ENCODE measurements at regions not wholly inside any gene's neighbourhood (a gene's known extent, or its start where the extent isn't known, plus 50 kb on each side); places are given as distances from the start of the nearest gene placed in this dataset.
A peak's percentile ranks its signal among the peaks of the same experiment; 100 is the strongest.

- Mint-ChIP-seq H3K4me1 (no peaks in the 10 kb centered on the region), H3K27ac (peak overlapping the region in 1 of 3 experiments; percentile 49; a peak in 1 of 7 replicates), H3K4me3 (no peak overlapping the region), H3K9me3 (peaks cover 16 to 17% of the 10 kb centered on the region in 2 experiments), H3K36me3 (ENCODE audit: insufficient read depth in 1 of 3, low read depth in 3 of 3) (peaks cover 2 to 12% (median 7%) of the 10 kb centered on the region in 3 experiments; a peak in 6 of 7 replicates), H3K27me3 (ENCODE audit: low read depth) (peaks cover 3% of the 10 kb centered on the region)
- Histone ChIP-seq H3K18ac (ENCODE audit: insufficient read length, low read depth, low read length) (no peak overlapping the region), H2BK12ac (ENCODE audit: insufficient read length, low read depth, low read length) (no peak overlapping the region), H3K56ac (ENCODE audit: insufficient read length, low read depth, low read length) (no peak overlapping the region), H4K20me1 (ENCODE audit: control insufficient read depth, insufficient read depth, insufficient read length) (no peaks in the 10 kb centered on the region), H3K27me3 (ENCODE audit: insufficient read depth, low read length) (no peaks in the 10 kb centered on the region), H3K4ac (ENCODE audit: low read depth, low read length) (no peak overlapping the region), H3K4me1 (ENCODE audit: insufficient read depth, low read length) (no peaks in the 10 kb centered on the region), H3K23ac (ENCODE audit: insufficient read length, low read depth, low read length) (no peak overlapping the region), H3K4me2 (ENCODE audit: insufficient read depth, insufficient read length, low read length) (no peak overlapping the region), H2BK5ac (ENCODE audit: insufficient read length, low read length) (no peak overlapping the region), H2BK120ac (ENCODE audit: low read depth, low read length, poor library complexity, severe bottlenecking) (no peak overlapping the region), H2AK5ac (ENCODE audit: insufficient read length, low read length) (no peak overlapping the region), H4K5ac (ENCODE audit: insufficient read length, low read depth, low read length) (no peak overlapping the region), H3T11ph (ENCODE audit: low read length) (no peak overlapping the region), H4K91ac (ENCODE audit: insufficient read length, low read depth, low read length) (no peak overlapping the region), H4K8ac (replicated peaks; ENCODE audit: insufficient read length, low read depth, low read length) (no peak overlapping the region), H2AFZ (ENCODE audit: low read length) (no peak overlapping the region), H3K79me2 (ENCODE audit: insufficient read depth, low read length) (no peaks in the 10 kb centered on the region), H2BK20ac (ENCODE audit: low read depth, low read length, poor library complexity, severe bottlenecking) (no peak overlapping the region), H3K9me3 (ENCODE audit: control insufficient read depth, low read depth, low read length) (no peaks in the 10 kb centered on the region), H2BK15ac (ENCODE audit: low read depth, low read length) (no peak overlapping the region), H3K79me1 (ENCODE audit: insufficient read depth, low read depth, low read length, poor library complexity, severe bottlenecking) (no peaks in the 10 kb centered on the region), H3K14ac (ENCODE audit: insufficient read depth, low read length) (no peak overlapping the region; the same call in 1 of the 2 replicates), H3K23me2 (ENCODE audit: insufficient read length, low read depth, low read length, poor library complexity, severe bottlenecking) (no peaks in the 10 kb centered on the region), H3K27ac (ENCODE audit: insufficient read length, low read depth, low read length) (no peak overlapping the region), H3K9ac (ENCODE audit: extremely low read depth, insufficient read length, low read length) (no peak overlapping the region)
- no CpG with 5 or more reads among the region's 7 CpGs for WGBS (ENCODE audit: extremely low coverage, insufficient read length, low lambda C conversion rate)
- TF ChIP-seq, protein P1, sequence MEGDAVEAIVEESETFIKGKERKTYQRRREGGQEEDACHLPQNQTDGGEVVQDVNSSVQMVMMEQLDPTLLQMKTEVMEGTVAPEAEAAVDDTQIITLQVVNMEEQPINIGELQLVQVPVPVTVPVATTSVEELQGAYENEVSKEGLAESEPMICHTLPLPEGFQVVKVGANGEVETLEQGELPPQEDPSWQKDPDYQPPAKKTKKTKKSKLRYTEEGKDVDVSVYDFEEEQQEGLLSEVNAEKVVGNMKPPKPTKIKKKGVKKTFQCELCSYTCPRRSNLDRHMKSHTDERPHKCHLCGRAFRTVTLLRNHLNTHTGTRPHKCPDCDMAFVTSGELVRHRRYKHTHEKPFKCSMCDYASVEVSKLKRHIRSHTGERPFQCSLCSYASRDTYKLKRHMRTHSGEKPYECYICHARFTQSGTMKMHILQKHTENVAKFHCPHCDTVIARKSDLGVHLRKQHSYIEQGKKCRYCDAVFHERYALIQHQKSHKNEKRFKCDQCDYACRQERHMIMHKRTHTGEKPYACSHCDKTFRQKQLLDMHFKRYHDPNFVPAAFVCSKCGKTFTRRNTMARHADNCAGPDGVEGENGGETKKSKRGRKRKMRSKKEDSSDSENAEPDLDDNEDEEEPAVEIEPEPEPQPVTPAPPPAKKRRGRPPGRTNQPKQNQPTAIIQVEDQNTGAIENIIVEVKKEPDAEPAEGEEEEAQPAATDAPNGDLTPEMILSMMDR (conservative IDR thresholded peaks at IDR 0.05): no peak
- DNase-seq: no peak
Measured at GRCh38 chr20:5696011-5696559, 54.1 kb upstream of the SHLD1 start.

All from H9 (cell line).